HG03378 (cell line): ENCODE measurements at regions not wholly inside any gene's neighbourhood (a gene's known extent, or its start where the extent isn't known, plus 50 kb on each side); places are given as distances from the start of the nearest gene placed in this dataset.
A peak's percentile ranks its signal among the peaks of the same experiment; 100 is the strongest.
"Not testable (repeated sequence)": the region's sequence is repeated elsewhere in the genome, so short reads cannot be mapped to it uniquely, and the experiment has no call there.

Experiments used
- ATAC-seq: cut with Tn5 transposase; IDR thresholded peaks from one replicate; pipeline ENCODE4 v1.9.1; 2021; ENCODE audit warnings: mild to moderate bottlenecking, moderate library complexity; ENCODE audit not compliant: unreplicated experiment

DNA sequence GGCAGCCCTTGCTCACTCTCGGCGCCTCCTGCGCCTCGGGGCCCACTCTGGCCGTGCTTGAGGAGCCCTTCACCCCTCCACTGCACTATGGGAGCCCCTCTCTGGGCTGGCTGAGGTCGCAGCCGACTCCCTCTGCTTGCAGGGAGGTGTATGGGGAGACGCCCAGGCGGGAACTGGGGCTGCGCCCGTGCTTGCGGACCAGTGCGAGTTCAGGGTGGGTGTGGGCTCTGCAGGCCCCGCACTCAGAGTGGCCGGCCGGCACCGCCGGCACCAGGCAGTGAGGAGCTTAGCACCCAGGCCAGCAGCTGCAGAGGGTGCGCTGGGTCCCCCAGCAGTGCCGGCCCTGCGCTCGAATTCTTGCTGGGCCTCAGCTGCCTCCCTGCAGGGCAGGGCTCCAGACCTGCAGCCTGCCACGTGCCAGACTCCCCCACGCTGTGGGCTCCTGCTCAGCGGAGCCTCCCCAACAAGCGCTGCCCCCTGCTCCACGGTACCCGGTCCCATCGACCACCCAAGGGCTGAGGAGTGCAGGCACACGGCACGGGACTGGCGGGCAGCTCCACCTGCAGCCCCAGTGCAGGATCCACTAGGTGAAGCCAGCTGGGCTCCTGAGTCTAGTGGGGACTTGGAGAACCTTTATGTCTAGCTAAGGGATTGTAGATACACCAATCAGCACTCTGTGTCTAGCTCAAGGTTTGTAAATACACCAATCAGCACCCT lies 54.0 kb upstream of the WWC2 start:
- not testable (repeated sequence) for ATAC-seq

- ATAC-seq = no peak
Observed at GRCh38 chr4:183038436-183038835, 60.6 kb upstream of the WWC2 start.

GRCh38 chr4:183035726-183036415 lies 63.2 kb upstream of the WWC2 start:
- no peak for ATAC-seq

DNA sequence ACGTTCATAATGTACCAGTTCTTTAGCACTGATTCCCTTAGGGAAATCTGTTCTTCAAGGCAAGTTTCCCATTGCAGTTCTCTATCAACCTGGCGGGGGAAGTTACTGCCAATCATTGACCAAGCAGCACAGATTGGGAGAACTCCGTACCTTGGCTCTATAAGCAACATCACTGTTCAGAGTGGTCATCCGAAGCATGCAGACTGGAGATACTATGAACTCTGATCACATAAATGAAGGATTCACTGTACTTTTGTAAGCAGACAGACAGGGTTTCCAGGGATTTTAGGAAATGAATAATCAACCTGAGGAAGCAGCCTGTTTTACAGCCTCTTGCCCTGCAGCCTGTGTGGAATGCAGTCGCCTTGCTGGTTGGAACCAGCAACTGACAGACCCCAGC lies 63.8 kb upstream of the WWC2 start:
- ATAC-seq = no peak

DNA sequence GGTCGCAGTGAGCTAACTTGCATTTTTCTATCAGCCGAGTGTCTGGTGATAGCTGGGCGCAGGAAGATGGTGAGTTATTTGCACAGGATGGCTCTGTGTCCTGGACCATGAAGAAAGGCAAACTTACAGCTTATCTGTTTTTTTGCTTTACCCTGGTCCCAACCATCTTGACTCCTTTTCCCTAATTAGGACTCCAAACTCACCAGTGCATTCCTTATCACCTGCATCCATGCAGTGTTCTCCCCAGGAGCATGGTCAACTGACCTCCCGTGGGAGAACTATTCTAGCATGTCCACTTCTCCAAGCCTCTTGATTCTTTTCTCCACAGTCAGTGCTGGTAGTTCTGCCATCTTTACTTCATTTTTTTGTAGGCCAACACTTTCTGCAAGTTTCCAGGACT lies 68.2 kb upstream of the WWC2 start:
- ATAC-seq = no peak

- no peak for ATAC-seq
Observed at GRCh38 chr4:183030309-183030708, 68.7 kb upstream of the WWC2 start.

- ATAC-seq = no peak
Observed at GRCh38 chr4:183029365-183029764, 69.7 kb upstream of the WWC2 start.

GRCh38 chr4:183026701-183027100 lies 72.4 kb upstream of the WWC2 start:
- no peak for ATAC-seq

DNA sequence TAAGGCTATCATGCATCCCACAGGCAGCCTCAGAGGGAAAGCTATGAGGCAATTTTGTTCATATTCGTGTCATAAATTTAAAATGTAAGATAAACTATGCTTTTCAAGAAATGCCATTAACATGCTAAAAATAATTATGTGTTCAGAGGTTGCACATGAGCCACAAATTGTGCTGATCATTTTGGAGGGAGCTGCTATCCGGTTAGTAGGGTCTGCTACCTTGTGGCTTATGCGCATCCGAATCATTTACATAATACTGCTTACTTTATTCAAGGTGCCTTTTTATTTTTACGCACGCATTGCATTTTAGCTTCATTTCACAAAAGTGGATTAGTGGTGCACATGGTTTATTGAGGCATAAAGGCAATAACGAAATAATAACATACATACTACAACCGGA lies 76.4 kb upstream of the WWC2 start:
- ATAC-seq = no peak

DNA sequence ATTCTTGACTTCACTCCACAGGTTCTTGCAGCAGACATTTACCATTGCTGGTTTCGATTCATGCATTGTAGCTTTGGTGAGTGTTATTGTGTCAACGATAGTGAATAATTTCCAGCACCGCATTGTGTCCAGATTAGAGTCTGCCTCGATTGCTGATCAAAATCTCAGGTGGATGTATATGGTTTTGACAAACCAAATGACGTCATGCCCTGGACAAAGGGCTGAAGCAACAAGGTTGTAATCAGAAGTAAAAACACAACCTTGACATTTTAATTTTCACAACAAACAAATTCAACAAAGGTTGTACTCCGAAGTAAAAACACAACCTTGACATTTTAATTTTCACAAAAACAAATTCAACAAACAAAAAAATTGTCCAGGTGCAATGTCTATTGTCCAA lies 81.1 kb upstream of the WWC2 start:
- no peak for ATAC-seq

- ATAC-seq = no peak
Observed at GRCh38 chr4:183014361-183015084, 84.5 kb upstream of the WWC2 start.

GRCh38 chr4:183013730-183014002 lies 85.4 kb upstream of the WWC2 start:
- ATAC-seq = no peak

DNA sequence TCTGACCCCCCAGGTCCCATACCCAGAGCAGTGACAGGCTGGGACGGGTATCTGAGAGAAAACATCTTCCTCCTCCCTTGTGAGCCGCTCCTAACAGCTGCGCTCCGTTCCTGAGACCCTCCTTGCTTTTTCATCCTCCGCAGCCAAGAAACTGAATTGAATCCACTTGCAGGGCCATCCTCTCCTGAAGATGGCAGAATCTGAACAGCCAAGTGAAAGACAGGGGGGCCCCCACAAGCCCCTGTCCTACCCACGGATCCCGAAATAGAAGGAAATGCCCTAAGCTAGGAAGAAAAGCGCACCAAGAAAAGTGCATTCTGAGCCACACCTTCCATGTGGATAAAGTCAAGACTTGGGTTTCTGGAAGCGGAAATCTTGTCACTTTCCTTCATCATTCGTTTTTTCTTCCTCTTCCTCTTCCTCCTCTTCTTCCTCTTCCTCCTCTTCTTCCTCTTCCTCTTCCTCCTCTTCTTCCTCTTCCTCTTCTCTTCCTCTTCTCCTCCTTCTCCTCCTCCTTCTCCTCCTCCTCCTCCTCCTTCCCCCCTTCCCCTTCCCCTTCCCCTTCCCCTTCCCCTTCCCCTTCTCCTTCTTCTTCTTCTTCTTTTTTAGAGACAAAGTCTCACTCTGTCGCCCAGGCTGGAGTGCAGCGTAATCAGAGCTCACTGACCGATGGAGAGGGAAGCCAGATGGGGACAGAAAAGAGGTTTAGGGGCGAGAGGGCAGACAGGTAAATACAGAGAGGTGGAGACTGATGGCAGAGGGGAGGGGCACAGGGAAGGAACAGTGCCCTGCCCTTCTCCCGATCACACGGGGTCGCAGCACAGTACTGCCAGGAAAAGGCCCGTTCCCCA lies 86.0 kb upstream of the WWC2 start:
- no peak for ATAC-seq

DNA sequence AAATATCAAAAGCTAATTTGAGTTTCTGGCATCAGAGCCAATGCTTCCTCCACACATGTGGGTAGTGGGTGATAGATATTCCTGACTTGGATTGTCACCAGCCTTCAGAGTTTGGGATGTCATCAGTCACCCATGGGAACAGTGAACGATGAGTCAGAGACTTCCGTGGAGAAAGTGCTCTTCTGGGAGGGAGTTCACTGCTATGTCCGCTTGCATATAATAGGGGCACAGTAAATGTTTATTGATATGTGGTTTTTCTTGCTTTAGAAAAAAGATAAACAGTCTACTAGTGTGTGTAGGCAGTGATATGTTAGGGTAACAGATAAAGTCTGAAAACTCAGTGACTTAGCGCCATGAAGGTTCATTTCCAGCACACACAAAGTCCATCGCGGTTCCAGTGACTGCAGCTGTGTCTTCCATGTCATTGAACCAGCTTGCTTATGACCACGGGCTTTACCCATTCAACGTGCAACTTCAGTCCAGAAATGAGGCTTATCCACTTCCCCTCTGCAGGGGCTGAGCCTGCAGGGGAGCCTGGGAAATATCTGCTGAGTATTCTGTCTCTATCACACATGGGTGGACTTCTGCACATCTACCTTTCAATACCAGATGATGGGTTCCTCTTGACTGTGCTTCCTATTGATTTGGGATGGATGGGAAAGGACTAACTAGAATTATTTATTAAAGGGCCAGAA lies 87.7 kb upstream of the WWC2 start:
- ATAC-seq = no peak

GRCh38 chr4:183008492-183008891 lies 90.6 kb upstream of the WWC2 start:
- ATAC-seq = no peak

DNA sequence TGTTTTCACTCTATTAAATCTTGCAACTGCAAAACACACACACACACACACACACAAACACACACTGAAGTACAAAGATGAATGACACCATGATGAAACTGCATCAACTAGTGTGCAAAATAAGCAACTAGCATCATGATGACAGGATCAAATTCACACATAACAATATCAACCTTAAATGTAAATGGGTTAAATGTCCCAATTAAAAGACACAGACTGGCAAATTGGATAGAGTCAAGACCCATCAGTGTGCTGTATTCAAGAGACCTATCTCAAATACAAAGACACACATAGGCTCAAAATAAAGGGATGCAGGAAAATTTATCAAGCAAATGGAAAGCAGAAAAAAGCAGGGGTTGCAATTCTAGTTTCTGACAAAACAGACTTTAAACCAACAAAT lies 87.2 kb upstream of the DCTD start:
- ATAC-seq = not testable (repeated sequence)

GRCh38 chr4:182994171-182994570 lies 77.0 kb upstream of the DCTD start:
- ATAC-seq = no peak

GRCh38 chr4:182978152-182978827 lies 61.1 kb upstream of the DCTD start:
- ATAC-seq = peak; percentile 81

DNA sequence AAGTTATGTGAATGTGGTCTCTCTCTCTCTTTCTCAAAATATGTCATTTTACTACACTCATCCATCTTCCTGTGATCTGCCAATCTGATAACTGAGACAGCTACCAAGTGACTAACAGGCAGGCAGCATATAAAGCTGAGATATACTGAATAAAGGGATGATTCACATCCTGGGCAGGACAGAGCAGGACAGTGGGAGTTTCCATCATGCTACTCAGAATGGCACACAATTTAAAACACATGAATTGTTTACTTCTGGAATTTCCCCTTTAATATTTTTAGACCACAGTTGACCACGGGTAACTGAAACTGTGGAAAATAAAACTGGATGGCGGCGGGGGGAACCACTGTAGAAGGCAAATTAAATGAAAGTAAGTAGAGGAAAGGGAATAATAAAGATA lies 58.6 kb upstream of the DCTD start:
- peak; percentile 81 for ATAC-seq

GRCh38 chr4:182973941-182974340 lies 56.8 kb upstream of the DCTD start:
- no peak for ATAC-seq
